MCF 10A (cell line): ENCODE measurements at regions not wholly inside any gene's neighbourhood (a gene's known extent, or its start where the extent isn't known, plus 50 kb on each side); places are given as distances from the start of the nearest gene placed in this dataset.

Experiments used
- BruUV-seq: library from RNA; stranded (reverse); fragments of 400-500 nt; replicated peaks from 2 replicates; lab custom pipeline; 2021; lab: Mats Ljungman, UMichigan
- CTCF ChIA-PET: fragments of 300-600 bp; sonication (Branson Sonifier 250); formaldehyde crosslinking; extraction: SDS; loops from one replicate; lab custom pipeline; 2021; ENCODE audit warnings: antibody characterized with exemption, inconsistent platforms; lab: Yijun Ruan, JAX
- POLR2A ChIA-PET: fragments of 300-600, 350-650 bp; sonication (Branson Sonifier 250); formaldehyde crosslinking; extraction: SDS; loops from one replicate; lab custom pipeline; 2020; ENCODE audit warnings: antibody characterized with exemption, inconsistent platforms; lab: Yijun Ruan, JAX
- DNase-seq: peaks from one replicate; pipeline ENCODE4 v3.0.0-alpha.2; 2018; ENCODE audit not compliant: unreplicated experiment
- H3K27ac Mint-ChIP-seq: one replicate; pipeline ENCODE4 v1.8.0; 2022; ENCODE audit warnings: mild to moderate bottlenecking, low read depth, mixed read lengths; ENCODE audit not compliant: unreplicated experiment
- H3K27me3 Mint-ChIP-seq: one replicate; pipeline ENCODE4 v1.8.0; 2022; ENCODE audit warnings: mixed read lengths; ENCODE audit not compliant: insufficient read depth, unreplicated experiment
- H3K36me3 Mint-ChIP-seq: one replicate; pipeline ENCODE4 v1.8.0; 2022; ENCODE audit warnings: mild to moderate bottlenecking, moderate library complexity, mixed read lengths; ENCODE audit not compliant: insufficient read depth, unreplicated experiment
- H3K4me1 Mint-ChIP-seq: one replicate; pipeline ENCODE4 v1.8.0; 2022; ENCODE audit warnings: mixed read lengths; ENCODE audit not compliant: insufficient read depth, unreplicated experiment
- H3K4me3 Mint-ChIP-seq: one replicate; pipeline ENCODE4 v1.8.0; 2022; ENCODE audit warnings: mild to moderate bottlenecking, moderate library complexity, mixed read lengths; ENCODE audit not compliant: unreplicated experiment
- H3K9me3 Mint-ChIP-seq: one replicate; pipeline ENCODE4 v1.8.0; 2022; ENCODE audit warnings: mixed read lengths; ENCODE audit not compliant: unreplicated experiment
- CTCF ChIP-seq: fragments of 200-600 bp; IDR thresholded peaks from one replicate; pipeline ENCODE4 v1.8.0; 2022; ENCODE audit warnings: antibody characterized with exemption, mild to moderate bottlenecking; ENCODE audit not compliant: unreplicated experiment
- intact Hi-C: fragments of 100-400 bp; cut with micrococcal nuclease; formaldehyde crosslinking; loops from 2 replicates; pipeline ENCODE4 v1.14.1; 2022

GRCh38 chr22:49606562-49607290 lies 220.9 kb downstream of the BRD1 start:
- Mint-ChIP-seq H3K9me3 (peaks cover 14% of the 10 kb centered on the region), H3K36me3 (no peaks in the 10 kb centered on the region), H3K4me3 (no peak overlapping the region), H3K27me3 (no peaks in the 10 kb centered on the region), H3K27ac (no peak overlapping the region), H3K4me1 (no peaks in the 10 kb centered on the region)
- ChIA-PET CTCF (no interaction called here), POLR2A (no interaction called here)
- no peak for DNase-seq
- no TSS peak for BruUV-seq
- no peak for TF ChIP-seq CTCF
- intact Hi-C loops, result no loop called here

GRCh38 chr22:49604732-49605302 lies 222.9 kb downstream of the BRD1 start:
- ChIA-PET POLR2A (no interaction called here), CTCF (no interaction called here)
- peaks cover 14% of the 10 kb centered on the region for H3K9me3 Mint-ChIP-seq
- no peaks in the 10 kb centered on the region for H3K4me1 Mint-ChIP-seq
- no peak for TF ChIP-seq CTCF
- no peaks in the 10 kb centered on the region for H3K36me3 Mint-ChIP-seq
- no peak for DNase-seq
- BruUV-seq, result no TSS peak
- no peaks in the 10 kb centered on the region for H3K27me3 Mint-ChIP-seq
- H3K27ac Mint-ChIP-seq, result no peak overlapping the region
- no peak overlapping the region for H3K4me3 Mint-ChIP-seq
- intact Hi-C loops, result no loop called here

GRCh38 chr22:49603016-49603415 lies 224.7 kb downstream of the BRD1 start:
- Mint-ChIP-seq H3K4me3 (no peak overlapping the region), H3K4me1 (no peaks in the 10 kb centered on the region), H3K9me3 (peaks cover 14% of the 10 kb centered on the region), H3K36me3 (no peaks in the 10 kb centered on the region), H3K27me3 (no peaks in the 10 kb centered on the region), H3K27ac (no peak overlapping the region)
- no TSS peak for BruUV-seq
- CTCF ChIA-PET, result no interaction called here
- no peak for TF ChIP-seq CTCF
- POLR2A ChIA-PET, result no interaction called here
- intact Hi-C loops, result no loop called here
- DNase-seq, result no peak

GRCh38 chr22:49602481-49602880 lies 225.2 kb downstream of the BRD1 start:
- H3K4me3 Mint-ChIP-seq, result no peak overlapping the region
- no peaks in the 10 kb centered on the region for H3K36me3 Mint-ChIP-seq
- peaks cover 14% of the 10 kb centered on the region for H3K9me3 Mint-ChIP-seq
- DNase-seq, result no peak
- H3K27ac Mint-ChIP-seq, result no peak overlapping the region
- no peaks in the 10 kb centered on the region for H3K4me1 Mint-ChIP-seq
- ChIA-PET POLR2A (no interaction called here), CTCF (no interaction called here)
- intact Hi-C loops, result no loop called here
- TF ChIP-seq CTCF, result no peak
- BruUV-seq, result no TSS peak
- no peaks in the 10 kb centered on the region for H3K27me3 Mint-ChIP-seq
